Activated CD8-positive, alpha-beta memory T cell treated with anti-CD3 and anti-CD28 coated beads for 48 hours (primary cell): ENCODE measurements at regions not wholly inside any gene's neighbourhood (a gene's known extent, or its start where the extent isn't known, plus 50 kb on each side); places are given as distances from the start of the nearest gene placed in this dataset.
"Not testable (repeated sequence)": the region's sequence is repeated elsewhere in the genome, so short reads cannot be mapped to it uniquely, and the experiment has no call there.

Experiments
- DNase-seq, 3 experiments: peaks; one replicate each; pipeline ENCODE4 v3.0.0-alpha.2; 2020; ENCODE audit warnings: low read depth in 2 of 3, low spot score in 2 of 3

DNA sequence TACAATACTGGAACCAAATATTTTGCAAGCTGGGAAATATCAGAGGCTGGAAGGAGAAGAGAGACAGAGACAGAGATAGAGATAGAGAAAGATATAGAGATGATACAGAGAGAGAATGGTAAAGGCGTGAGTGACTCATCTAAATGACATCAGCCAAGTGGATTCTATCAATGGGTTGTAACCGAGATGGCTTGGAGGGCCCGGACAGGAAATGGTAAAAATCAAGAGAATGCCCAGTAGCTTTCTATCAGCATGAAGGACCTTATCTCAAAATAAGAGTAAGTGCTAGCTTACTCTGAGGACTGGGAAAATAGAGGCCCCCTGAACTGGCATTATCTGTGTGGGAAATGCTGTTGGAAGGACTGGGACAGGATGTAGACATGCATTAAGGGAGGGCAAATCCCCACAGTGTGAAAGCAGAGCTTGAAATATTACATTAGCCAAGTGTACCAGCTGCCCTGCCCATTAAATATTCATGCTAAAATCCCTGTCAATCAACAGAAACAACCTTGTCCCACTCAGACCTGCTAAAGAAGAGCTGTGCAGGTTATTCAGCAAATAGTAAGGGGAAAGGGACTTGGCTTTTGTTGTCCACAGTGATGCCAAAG is 76.6 kb upstream of the ZNF644 start:
- DNase-seq = no peak

DNA sequence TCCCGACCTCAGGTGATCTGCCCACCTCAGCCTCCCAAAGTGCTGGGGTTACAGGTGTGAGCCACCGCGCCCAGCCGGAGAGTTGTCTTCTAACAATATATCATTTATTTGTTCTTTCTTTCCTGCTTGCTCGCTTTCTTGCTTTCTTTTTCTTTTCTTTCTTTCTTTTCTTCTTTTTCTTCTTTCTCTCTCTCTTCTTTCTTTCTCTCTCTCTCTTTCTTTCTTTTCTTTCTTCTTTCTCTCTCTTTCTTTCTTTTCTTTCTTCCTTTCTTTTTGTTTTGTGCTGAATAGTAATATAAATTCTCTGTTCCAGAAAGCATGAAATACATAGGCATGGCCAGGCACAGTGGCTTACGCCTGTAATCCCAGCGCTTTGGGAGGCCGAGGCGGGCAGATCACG is 73.5 kb upstream of the ZNF644 start:
- DNase-seq = not testable (repeated sequence)

DNA sequence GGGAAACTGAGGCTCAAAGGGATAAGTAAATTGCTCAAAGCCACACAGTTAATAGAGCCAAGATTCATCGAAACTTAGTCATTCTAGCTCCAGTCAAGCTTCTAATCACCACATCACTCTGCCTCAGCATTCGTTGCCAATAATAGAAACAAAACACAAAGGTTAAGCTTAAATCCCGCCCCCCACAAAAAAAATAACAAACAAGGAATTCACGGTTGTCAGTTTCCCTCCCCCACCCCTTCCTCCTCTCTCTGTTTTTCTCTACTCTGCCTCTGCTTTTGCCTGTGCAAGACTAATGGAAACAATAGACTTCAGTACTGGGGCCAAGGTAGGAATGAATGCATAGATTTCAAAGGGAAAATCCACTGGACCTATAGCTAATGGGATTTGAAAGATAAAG is 70.7 kb upstream of the ZNF644 start:
- no peak for DNase-seq

DNA sequence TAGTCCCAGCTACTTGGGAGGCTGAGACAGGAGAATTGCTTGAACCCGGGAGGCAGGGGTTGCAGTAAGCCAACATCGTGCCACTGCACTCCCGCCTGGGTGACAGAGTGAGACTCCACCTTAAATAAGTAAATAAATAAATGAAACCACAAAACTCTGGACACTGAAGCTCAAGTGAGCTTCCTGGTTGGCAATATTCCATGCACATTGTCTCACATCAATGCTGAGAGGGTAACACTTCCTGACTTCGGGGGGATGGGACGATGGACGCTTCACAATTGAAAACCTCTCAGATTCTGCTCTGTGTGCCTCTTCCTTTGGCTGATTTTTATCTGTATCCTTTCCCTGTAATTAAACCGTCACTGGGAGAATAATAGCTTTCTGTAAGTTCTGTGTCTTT is 70.0 kb upstream of the ZNF644 start:
- DNase-seq = no peak

DNA sequence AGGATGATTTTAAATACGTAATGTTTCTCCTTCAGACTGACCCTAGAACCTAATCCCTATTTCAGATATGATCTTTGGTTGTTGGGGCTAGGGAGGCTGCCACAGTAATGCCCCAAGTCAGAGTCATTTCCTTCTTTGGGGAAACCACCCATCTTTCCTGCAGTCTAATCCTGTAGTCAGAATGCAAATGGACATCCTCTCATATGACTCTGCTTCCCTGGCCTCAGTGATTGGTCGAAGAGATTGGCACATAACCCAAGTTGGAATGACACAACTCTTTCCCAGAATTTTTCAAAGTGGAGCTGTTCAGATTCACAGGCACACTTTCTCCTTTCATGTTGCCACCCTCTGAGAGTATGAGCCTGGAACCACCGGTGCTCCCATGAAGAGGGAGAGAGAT is 58.8 kb upstream of the ZNF644 start:
- no peak for DNase-seq

DNA sequence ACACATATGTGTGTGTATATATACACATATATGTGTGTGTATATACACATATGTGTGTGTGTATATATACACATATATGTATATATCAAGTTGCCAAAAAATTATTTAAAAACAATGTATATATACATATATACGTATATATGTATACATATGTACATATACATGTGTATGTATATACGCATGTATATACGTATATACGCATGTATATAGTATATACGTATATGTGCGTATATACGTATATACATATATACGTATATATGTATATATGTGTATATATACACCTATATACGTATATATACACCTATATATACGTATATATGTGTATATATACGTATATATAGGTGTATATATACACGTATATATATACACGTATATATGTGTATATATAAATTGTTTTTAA is 57.0 kb upstream of the ZNF644 start:
- DNase-seq = no peak

DNA sequence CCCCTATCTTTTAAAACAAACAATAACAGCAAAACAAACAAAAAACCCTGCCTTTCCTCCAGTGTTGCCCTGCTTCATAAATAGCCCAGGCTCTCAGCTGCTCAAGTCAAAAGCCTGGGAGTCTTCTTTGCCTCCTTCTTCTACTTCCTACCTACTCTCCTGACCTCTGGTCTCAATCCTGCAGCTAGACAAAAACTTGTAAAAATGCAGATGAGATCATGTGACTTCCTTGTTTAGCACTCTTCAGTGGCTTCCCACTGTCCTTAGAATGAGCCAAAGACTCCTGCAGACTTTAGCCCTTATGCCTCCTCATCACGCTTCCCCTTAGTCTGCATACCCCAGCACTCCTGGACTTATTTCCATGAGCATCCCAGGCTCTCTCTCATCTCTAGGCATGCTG is 55.0 kb upstream of the ZNF644 start:
- no peak for DNase-seq

DNA sequence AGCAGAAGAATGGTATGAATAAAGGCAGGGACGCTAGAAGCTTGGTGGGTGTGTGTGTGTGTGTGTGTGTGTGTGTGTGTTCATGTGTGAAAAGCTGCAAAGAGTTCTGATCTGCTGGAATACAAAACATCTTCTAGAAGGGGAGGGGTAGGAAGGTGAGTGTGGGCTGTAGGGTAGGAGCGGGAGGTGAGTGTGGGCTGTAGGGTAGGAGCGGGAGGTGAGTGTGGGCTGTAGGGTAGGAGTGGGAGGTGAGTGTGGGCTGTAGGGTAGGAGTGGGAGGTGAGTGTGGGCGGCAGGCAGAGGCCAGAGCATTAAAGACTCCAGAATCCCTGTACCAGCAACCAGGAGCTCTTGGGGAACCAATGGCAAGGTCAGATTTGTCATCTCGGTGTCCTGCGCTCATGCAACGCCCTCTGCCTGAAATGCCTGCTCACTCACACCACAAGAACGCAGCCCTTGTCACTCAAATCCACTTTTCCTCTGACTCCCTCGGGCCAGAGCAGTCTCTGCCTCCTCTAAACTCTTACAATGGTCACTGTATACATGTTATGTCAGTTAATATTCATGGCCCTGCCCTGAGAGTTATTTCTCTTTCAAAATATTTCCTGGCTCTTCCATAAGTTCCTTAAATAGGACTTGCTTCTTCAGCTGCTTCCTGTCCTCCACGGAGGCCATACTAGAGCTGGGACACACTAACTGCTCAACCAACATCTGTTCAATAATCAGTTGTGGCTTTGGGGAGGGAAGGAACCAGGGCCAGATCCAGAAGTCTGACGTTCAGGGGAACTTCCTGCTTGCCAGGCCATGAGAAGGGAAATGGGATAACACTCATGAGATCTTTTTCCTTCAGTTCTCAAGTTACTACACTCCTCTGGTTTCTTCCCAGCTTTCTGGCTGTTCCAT is 53.6 kb upstream of the ZNF644 start:
- DNase-seq = no peak

DNA sequence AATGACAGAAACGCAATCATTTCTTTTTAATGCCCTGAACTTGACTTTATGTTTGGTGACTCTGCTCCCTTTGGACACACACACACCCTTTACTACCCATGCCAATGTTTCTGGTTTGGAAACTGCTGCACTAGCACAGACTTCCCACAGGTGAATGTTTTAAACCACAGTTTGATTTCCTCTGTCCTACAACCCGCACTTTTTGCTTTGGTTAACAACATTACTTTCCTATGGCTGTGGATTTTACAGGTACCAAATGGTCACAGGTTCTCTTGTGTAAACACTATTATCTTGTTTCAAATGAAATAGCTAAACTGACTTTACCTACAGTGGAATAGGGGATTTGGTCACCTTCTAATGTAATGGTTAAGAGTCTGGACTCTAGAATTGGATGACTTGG is 51.5 kb upstream of the ZNF644 start:
- no peak for DNase-seq

DNA sequence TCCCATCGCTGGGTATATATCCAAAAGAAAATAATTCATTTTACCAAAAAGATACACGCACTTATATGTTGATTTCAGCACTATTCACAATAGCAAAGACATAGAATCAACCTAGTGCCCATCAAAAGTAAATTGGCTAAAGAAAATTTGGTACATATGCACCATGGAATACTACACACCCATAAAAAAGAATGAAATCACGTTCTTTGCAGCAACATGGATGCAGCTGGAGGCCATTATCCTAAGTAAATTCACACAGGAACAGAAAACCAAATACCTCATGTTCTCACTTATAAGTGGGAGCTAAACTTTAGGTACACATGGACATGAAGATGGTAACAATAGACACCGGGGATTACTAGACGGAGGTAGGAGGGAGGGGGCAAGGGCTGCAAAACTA is 50.0 kb upstream of the ZNF644 start:
- DNase-seq = no peak
